Activated T-cell treated with anti-CD3 and anti-CD28 coated beads, Interleukin-2, amount 50 U/mL, for 24 hours (primary cell): ENCODE measurements at regions not wholly inside any gene's neighbourhood (a gene's known extent, or its start where the extent isn't known, plus 50 kb on each side); places are given as distances from the start of the nearest gene placed in this dataset.

Source experiments
- DNase-seq: peaks from one replicate; pipeline ENCODE4 v3.0.0-alpha.2; 2020
- H3K27ac Mint-ChIP-seq: 2 replicates; pipeline ENCODE4 v1.8.0; 2020; ENCODE audit warnings: mild to moderate bottlenecking, mixed read lengths
- H3K27me3 Mint-ChIP-seq: 2 replicates; pipeline ENCODE4 v1.8.0; 2020; ENCODE audit warnings: mixed read lengths
- H3K36me3 Mint-ChIP-seq: 2 replicates; pipeline ENCODE4 v1.8.0; 2020; ENCODE audit warnings: low read depth, mixed read lengths
- H3K4me1 Mint-ChIP-seq: 2 replicates; pipeline ENCODE4 v1.8.0; 2020; ENCODE audit warnings: low read depth, mixed read lengths
- H3K4me3 Mint-ChIP-seq: 2 replicates; pipeline ENCODE4 v1.8.0; 2020; ENCODE audit warnings: mild to moderate bottlenecking, moderate library complexity, mixed read lengths
- H3K9me3 Mint-ChIP-seq: 2 replicates; pipeline ENCODE4 v1.8.0; 2020; ENCODE audit warnings: mixed read lengths

- H3K27me3 Mint-ChIP-seq: peaks cover 55% of the 10 kb centered on the region
- H3K4me3 Mint-ChIP-seq: no peak overlapping the region
- H3K4me1 Mint-ChIP-seq: no peaks in the 10 kb centered on the region
- H3K9me3 Mint-ChIP-seq: no peaks in the 10 kb centered on the region
- H3K36me3 Mint-ChIP-seq: no peaks in the 10 kb centered on the region
- no peak for DNase-seq
- H3K27ac Mint-ChIP-seq: no peak overlapping the region
Measured at GRCh38 chrX:76366972-76367371, 60.5 kb upstream of the MAGEE1 start.
